H9 (cell line): ENCODE measurements at regions not wholly inside any gene's neighbourhood (a gene's known extent, or its start where the extent isn't known, plus 50 kb on each side); places are given as distances from the start of the nearest gene placed in this dataset.
"Not testable (repeated sequence)": the region's sequence is repeated elsewhere in the genome, so short reads cannot be mapped to it uniquely, and the experiment has no call there.

Experiments used
- DNase-seq: peaks from one replicate; pipeline ENCODE4 v3.0.0-alpha.2; 2017
- H2AFZ ChIP-seq: one replicate; pipeline ENCODE4 v1.6.1; 2013; ENCODE audit warnings: mild to moderate bottlenecking, low read length, control low read depth, moderate library complexity
- H2AK5ac ChIP-seq: 2 replicates; pipeline ENCODE4 v1.6.1; 2013; ENCODE audit warnings: low read length, control low read depth, mixed read lengths; ENCODE audit not compliant: insufficient read length
- H2BK120ac ChIP-seq: one replicate; pipeline ENCODE4 v1.6.1; 2013; ENCODE audit warnings: low read depth, mild to moderate bottlenecking, low read length, control low read depth, inconsistent platforms; ENCODE audit not compliant: poor library complexity, severe bottlenecking
- H2BK12ac ChIP-seq: 2 replicates; pipeline ENCODE4 v1.6.1; 2013; ENCODE audit warnings: low read length, control low read depth, mixed read lengths, low read depth; ENCODE audit not compliant: insufficient read length
- H2BK15ac ChIP-seq: 2 replicates; pipeline ENCODE4 v1.6.1; 2013; ENCODE audit warnings: low read depth, low read length, control low read depth
- H2BK20ac ChIP-seq: one replicate; pipeline ENCODE4 v1.6.1; 2013; ENCODE audit warnings: low read depth, mild to moderate bottlenecking, low read length, control low read depth, inconsistent platforms; ENCODE audit not compliant: poor library complexity, severe bottlenecking
- H2BK5ac ChIP-seq: 2 replicates; pipeline ENCODE4 v1.6.1; 2013; ENCODE audit warnings: low read length, control low read depth, mixed read lengths; ENCODE audit not compliant: insufficient read length
- H3K14ac ChIP-seq: 2 replicates; pipeline ENCODE4 v1.6.1; 2013; ENCODE audit warnings: low read length, control low read depth; ENCODE audit not compliant: insufficient read depth
- H3K18ac ChIP-seq: 2 replicates; pipeline ENCODE4 v1.6.1; 2013; ENCODE audit warnings: low read depth, mild to moderate bottlenecking, mixed read lengths, low read length, control low read depth; ENCODE audit not compliant: insufficient read length
- H3K23ac ChIP-seq: 2 replicates; pipeline ENCODE4 v1.6.1; 2013; ENCODE audit warnings: low read length, control low read depth, mixed read lengths, low read depth; ENCODE audit not compliant: insufficient read length
- H3K23me2 ChIP-seq: 2 replicates; pipeline ENCODE4 v1.6.1; 2013; ENCODE audit warnings: low read depth, mild to moderate bottlenecking, mixed read lengths, low read length, control low read depth; ENCODE audit not compliant: insufficient read length, poor library complexity, severe bottlenecking
- H3K27ac ChIP-seq: 2 replicates; pipeline ENCODE4 v1.5.1; 2013; ENCODE audit warnings: low read length, control low read depth, mixed read lengths, low read depth; ENCODE audit not compliant: insufficient read length
- H3K27me3 ChIP-seq: 2 replicates; pipeline ENCODE4 v1.6.1; 2013; ENCODE audit warnings: low read length, control low read depth, inconsistent platforms; ENCODE audit not compliant: insufficient read depth
- H3K4ac ChIP-seq: 2 replicates; pipeline ENCODE4 v1.6.1; 2013; ENCODE audit warnings: low read depth, mild to moderate bottlenecking, control low read depth, inconsistent platforms, low read length, moderate library complexity
- H3K4me1 ChIP-seq: 2 replicates; pipeline ENCODE4 v1.6.1; 2013; ENCODE audit warnings: low read length, control low read depth, inconsistent platforms; ENCODE audit not compliant: insufficient read depth
- H3K4me2 ChIP-seq: 2 replicates; pipeline ENCODE4 v1.6.1; 2013; ENCODE audit warnings: low read length, control low read depth, mixed read lengths; ENCODE audit not compliant: insufficient read length, insufficient read depth
- H3K56ac ChIP-seq: 2 replicates; pipeline ENCODE4 v1.6.1; 2013; ENCODE audit warnings: low read depth, mild to moderate bottlenecking, mixed read lengths, low read length, control low read depth; ENCODE audit not compliant: insufficient read length
- H3K79me1 ChIP-seq: 2 replicates; pipeline ENCODE4 v1.6.1; 2013; ENCODE audit warnings: low read depth, mild to moderate bottlenecking, moderate library complexity, low read length, control low read depth, inconsistent platforms; ENCODE audit not compliant: insufficient read depth, poor library complexity, severe bottlenecking
- H3K79me2 ChIP-seq: 2 replicates; pipeline ENCODE4 v1.6.1; 2013; ENCODE audit warnings: low read length, control low read depth, inconsistent platforms; ENCODE audit not compliant: insufficient read depth
- H3K9ac ChIP-seq: 2 replicates; pipeline ENCODE4 v1.6.1; 2013; ENCODE audit warnings: low read length, control low read depth, mixed read lengths; ENCODE audit not compliant: insufficient read length; ENCODE audit errors: extremely low read depth
- H3K9me3 ChIP-seq: one replicate; pipeline ENCODE4 v1.6.1; 2013; ENCODE audit warnings: low read depth, low read length, inconsistent platforms; ENCODE audit not compliant: control insufficient read depth
- H3T11ph ChIP-seq: one replicate; pipeline ENCODE4 v1.6.1; 2013; ENCODE audit warnings: mild to moderate bottlenecking, low read length, control low read depth, inconsistent platforms
- H4K20me1 ChIP-seq: one replicate; pipeline ENCODE4 v1.6.1; 2013; ENCODE audit not compliant: control insufficient read depth, insufficient read length, insufficient read depth
- H4K5ac ChIP-seq: 2 replicates; pipeline ENCODE4 v1.6.1; 2013; ENCODE audit warnings: low read depth, mild to moderate bottlenecking, mixed read lengths, low read length, control low read depth; ENCODE audit not compliant: insufficient read length
- H4K8ac ChIP-seq: replicated peaks from 2 replicates; pipeline ENCODE4 v1.6.1; 2013; ENCODE audit warnings: low read length, control low read depth, mixed read lengths, low read depth; ENCODE audit not compliant: insufficient read length
- H4K91ac ChIP-seq: 2 replicates; pipeline ENCODE4 v1.6.1; 2013; ENCODE audit warnings: low read depth, mild to moderate bottlenecking, moderate library complexity, mixed read lengths, low read length, control low read depth; ENCODE audit not compliant: insufficient read length
- H3K27ac Mint-ChIP-seq, 3 experiments: 2 replicates in 2 of 3; 3 replicates in 1 of 3; pipeline ENCODE4 v1.8.0; 2020 to 2021; ENCODE audit warnings: mixed read lengths in 3 of 3, mild to moderate bottlenecking in 1 of 3, moderate library complexity in 1 of 3
- H3K27me3 Mint-ChIP-seq: 2 replicates; pipeline ENCODE4 v1.8.0; 2021; ENCODE audit warnings: low read depth, mild to moderate bottlenecking, moderate library complexity, mixed read lengths
- H3K36me3 Mint-ChIP-seq, 3 experiments: 2 replicates in 2 of 3; 3 replicates in 1 of 3; pipeline ENCODE4 v1.8.0; 2020 to 2021; ENCODE audit warnings: low read depth in 3 of 3, mixed read lengths in 3 of 3; ENCODE audit not compliant: insufficient read depth in 1 of 3
- H3K4me1 Mint-ChIP-seq, 2 experiments: 2 replicates each; pipeline ENCODE4 v1.8.0; 2020; ENCODE audit warnings: mixed read lengths in 2 of 2
- H3K4me3 Mint-ChIP-seq, 2 experiments: 2 replicates in 1 of 2; 3 replicates in 1 of 2; pipeline ENCODE4 v1.8.0; 2020 to 2021; ENCODE audit warnings: mild to moderate bottlenecking in 2 of 2, mixed read lengths in 2 of 2, moderate library complexity in 1 of 2
- H3K9me3 Mint-ChIP-seq, 2 experiments: 2 replicates in 1 of 2; 3 replicates in 1 of 2; pipeline ENCODE4 v1.8.0; 2020; ENCODE audit warnings: mild to moderate bottlenecking in 2 of 2, mixed read lengths in 2 of 2, moderate library complexity in 1 of 2
- CTCF ChIP-seq: fragments of 200-600 bp; sonication (generic); conservative IDR thresholded peaks from 3 replicates; pipeline ENCODE4 v1.8.0; 2021; ENCODE audit warnings: antibody characterized with exemption, mild to moderate bottlenecking
- WGBS: extraction: QIAGEN DNeasy Blood & Tissue Kit; methylation state at CpG from one replicate; pipeline ENCODE4 v1.1.7; 2013; ENCODE audit warnings: missing lambda C conversion rate, low lambda C conversion rate, mixed read lengths; ENCODE audit not compliant: insufficient read length; ENCODE audit errors: extremely low coverage; 5-methylcytosine and 5-hydroxymethylcytosine counted together

- WGBS, result no CpG with 5 or more reads among the region's 8 CpGs
- H3K56ac ChIP-seq, result no peak overlapping the region
These were observed 192.3 kb upstream of the PRSS58 start for GRCh38 chr7:142450206-142450605.

GRCh38 chr7:142448857-142449256 is 191.0 kb upstream of the PRSS58 start:
- H3K27me3 Mint-ChIP-seq, H3K36me3 Mint-ChIP-seq, H3K14ac ChIP-seq, H3K23ac ChIP-seq, H4K20me1 ChIP-seq, H2BK15ac ChIP-seq, H3K18ac ChIP-seq, H2BK12ac ChIP-seq, H3K4ac ChIP-seq, H2AFZ ChIP-seq, H2BK120ac ChIP-seq, H4K5ac ChIP-seq, H3T11ph ChIP-seq, H4K91ac ChIP-seq, H4K8ac ChIP-seq, H3K27me3 ChIP-seq, H3K27ac ChIP-seq, H3K4me1 ChIP-seq, H3K4me2 ChIP-seq, H3K56ac ChIP-seq, H3K79me2 ChIP-seq, DNase-seq, H3K79me1 ChIP-seq, H2BK20ac ChIP-seq, H3K9ac ChIP-seq, H3K4me3 Mint-ChIP-seq, H2BK5ac ChIP-seq, H3K9me3 Mint-ChIP-seq, H3K9me3 ChIP-seq, H3K27ac Mint-ChIP-seq, H3K23me2 ChIP-seq, H2AK5ac ChIP-seq: not testable (repeated sequence)
- no CpG with 5 or more reads among the region's 8 CpGs for WGBS
- H3K4me1 Mint-ChIP-seq, result peaks cover 16 to 19% of the 10 kb centered on the region in 2 experiments

More at GRCh38 chr7:142450206-142450605, 192.3 kb upstream of the PRSS58 start:
- H2AFZ ChIP-seq, result no peak overlapping the region
- Mint-ChIP-seq H3K4me3 (no peak overlapping the region), H3K27ac (no peak overlapping the region; a peak in 1 of 7 replicates), H3K4me1 (peaks cover 6 to 8% of the 10 kb centered on the region in 2 experiments), H3K36me3 (no peaks in the 10 kb centered on the region), H3K9me3 (no peaks in the 10 kb centered on the region), H3K27me3 (peaks cover 2% of the 10 kb centered on the region)
- H3K4me2 ChIP-seq, result no peak overlapping the region
- H3K4me1 ChIP-seq, result no peaks in the 10 kb centered on the region
- no peak overlapping the region for H2BK15ac ChIP-seq
- H2BK120ac ChIP-seq, result no peak overlapping the region
- no peak overlapping the region for H2BK12ac ChIP-seq
- H3T11ph ChIP-seq, result no peak overlapping the region
- no peak overlapping the region for H2BK5ac ChIP-seq
- H3K23me2 ChIP-seq, result no peaks in the 10 kb centered on the region
- H4K20me1 ChIP-seq, result no peaks in the 10 kb centered on the region
- H4K91ac ChIP-seq, result no peak overlapping the region
- H4K8ac ChIP-seq, result no peak overlapping the region
- no peak overlapping the region for H2AK5ac ChIP-seq
- no peaks in the 10 kb centered on the region for H3K79me1 ChIP-seq
- no peaks in the 10 kb centered on the region for H3K9me3 ChIP-seq
- no peak for TF ChIP-seq CTCF
- no peak overlapping the region for H3K18ac ChIP-seq
- no peak for DNase-seq
- H3K9ac ChIP-seq, result no peak overlapping the region
- H2BK20ac ChIP-seq, result no peak overlapping the region
- H3K4ac ChIP-seq, result no peak overlapping the region
- H4K5ac ChIP-seq, result no peak overlapping the region
- H3K79me2 ChIP-seq, result no peaks in the 10 kb centered on the region
- no peak overlapping the region for H3K23ac ChIP-seq
- H3K14ac ChIP-seq, result no peak overlapping the region
- no peaks in the 10 kb centered on the region for H3K27me3 ChIP-seq
- H3K27ac ChIP-seq, result no peak overlapping the region
